SK-N-SH treated with all-trans-retinoic acid at 6 μM for 48 hours (cell line): ENCODE measurements at regions not wholly inside any gene's neighbourhood (a gene's known extent, or its start where the extent isn't known, plus 50 kb on each side); places are given as distances from the start of the nearest gene placed in this dataset.

ENCODE experiments used
- ATAC-seq: fragments of 200-7000 bp; cut with Tn5 transposase; 3 replicates; pipeline ENCODE4 v1.9.1; 2020; ENCODE audit warnings: mild to moderate bottlenecking, moderate library complexity
- ARNTL ChIP-seq: fragments of 450-650 bp; formaldehyde crosslinking; IDR thresholded peaks from 2 replicates; pipeline ENCODE4 v1.5.0; 2020; ENCODE audit warnings: low read depth, mild to moderate bottlenecking, moderate library complexity, borderline replicate concordance
- BACH2 ChIP-seq: fragments of 250-450 bp; sonication (Bioruptor Pico); IDR thresholded peaks from 2 replicates; pipeline ENCODE4 v1.9.0; 2021; ENCODE audit warnings: mild to moderate bottlenecking, borderline replicate concordance
- CREB5 ChIP-seq: fragments of 250-450 bp; sonication (Bioruptor Pico); IDR thresholded peaks from 2 replicates; pipeline ENCODE4 v1.5.1; 2020; ENCODE audit warnings: low read depth, mild to moderate bottlenecking, moderate library complexity
- CSDC2 ChIP-seq: fragments of 250-450 bp; sonication (Bioruptor Pico); IDR thresholded peaks from 2 replicates; pipeline ENCODE4 v1.5.0; 2020; ENCODE audit warnings: mild to moderate bottlenecking, moderate library complexity
- CSRNP3 ChIP-seq: fragments of 250-450 bp; sonication (Bioruptor Pico); IDR thresholded peaks from 2 replicates; pipeline ENCODE4 v1.5.1; 2021; ENCODE audit warnings: mild to moderate bottlenecking, moderate library complexity
- ESRRG ChIP-seq: fragments of 250-450 bp; sonication (Bioruptor Pico); IDR thresholded peaks from 2 replicates; pipeline ENCODE4 v1.6.1; 2021; ENCODE audit warnings: mild to moderate bottlenecking
- ISL1 ChIP-seq: fragments of 250-450 bp; sonication (Bioruptor Pico); IDR thresholded peaks from 2 replicates; pipeline ENCODE4 v2.1.2; 2022; ENCODE audit warnings: mild to moderate bottlenecking, moderate library complexity
- OSR1 ChIP-seq: fragments of 250-450 bp; sonication (Bioruptor Pico); IDR thresholded peaks from 2 replicates; pipeline ENCODE4 v1.8.0; 2022; ENCODE audit warnings: moderate library complexity, mild to moderate bottlenecking, inconsistent platforms
- POU6F1 ChIP-seq: fragments of 250-450 bp; sonication (Bioruptor Pico); IDR thresholded peaks from 2 replicates; pipeline ENCODE4 v1.8.0; 2021; ENCODE audit warnings: low read depth, mild to moderate bottlenecking, moderate library complexity, borderline replicate concordance
- PPARA ChIP-seq: fragments of 250-450 bp; sonication (Bioruptor Pico); IDR thresholded peaks from 2 replicates; pipeline ENCODE4 v1.5.0; 2020; ENCODE audit warnings: mild to moderate bottlenecking, borderline replicate concordance
- RARB ChIP-seq: fragments of 250-450 bp; sonication (Bioruptor Pico); IDR thresholded peaks from 2 replicates; pipeline ENCODE4 v1.8.0; 2021; ENCODE audit warnings: mild to moderate bottlenecking, moderate library complexity
- SNAI2 ChIP-seq: fragments of 250-450 bp; sonication (Bioruptor Pico); IDR thresholded peaks from 2 replicates; pipeline ENCODE4 v1.5.0; 2020; ENCODE audit warnings: mild to moderate bottlenecking, moderate library complexity
- TCF4 ChIP-seq: fragments of 250-450 bp; sonication (Bioruptor Pico); IDR thresholded peaks from 2 replicates; pipeline ENCODE4 v1.8.0; 2021; ENCODE audit warnings: mild to moderate bottlenecking, moderate library complexity, borderline replicate concordance
- TOX ChIP-seq: fragments of 250-450 bp; sonication (Bioruptor Pico); IDR thresholded peaks from 2 replicates; pipeline ENCODE4 v1.8.0; 2021; ENCODE audit warnings: mild to moderate bottlenecking, moderate library complexity, borderline replicate concordance
- ZC3H10 ChIP-seq: fragments of 250-450 bp; sonication (Bioruptor Pico); IDR thresholded peaks from 2 replicates; pipeline ENCODE4 v1.5.1; 2021; ENCODE audit warnings: mild to moderate bottlenecking, moderate library complexity
- ZFP3 ChIP-seq: fragments of 250-450 bp; sonication (Bioruptor Pico); IDR thresholded peaks from 2 replicates; pipeline ENCODE4 v1.5.0; 2020; ENCODE audit warnings: mild to moderate bottlenecking, moderate library complexity
- ZFP30 ChIP-seq: fragments of 450-650 bp; formaldehyde crosslinking; IDR thresholded peaks from 2 replicates; pipeline ENCODE4 v1.5.0; 2022; ENCODE audit warnings: mild to moderate bottlenecking, moderate library complexity
- ZNF565 ChIP-seq: fragments of 450-650 bp; formaldehyde crosslinking; conservative IDR thresholded peaks from 2 replicates; pipeline ENCODE4 v1.5.0; 2020; ENCODE audit warnings: low read depth, mild to moderate bottlenecking, moderate library complexity
- ZNF70 ChIP-seq: fragments of 450-650 bp; formaldehyde crosslinking; IDR thresholded peaks from 2 replicates; pipeline ENCODE4 v1.5.0; 2020; ENCODE audit warnings: mild to moderate bottlenecking, moderate library complexity
- TF ChIP-seq, protein P1 (sequence below): fragments of 250-450 bp; sonication (Bioruptor Pico); IDR thresholded peaks from 2 replicates; pipeline ENCODE4 v1.8.0; 2020; ENCODE audit warnings: mild to moderate bottlenecking, moderate library complexity, borderline replicate concordance
- TF ChIP-seq, protein P2 (sequence below): fragments of 250-450 bp; sonication (Bioruptor Pico); IDR thresholded peaks from 2 replicates; pipeline ENCODE4 v1.5.0; 2020; ENCODE audit warnings: mild to moderate bottlenecking, moderate library complexity

- TF ChIP-seq ISL1 = no peak
- no peak for TF ChIP-seq ZFP3 (CRISPR knock-in tag)
- TF ChIP-seq CSDC2 (CRISPR knock-in tag) = no peak
Measured at GRCh38 chr12:65594409-65594808, 229.9 kb upstream of the HMGA2 start.

DNA sequence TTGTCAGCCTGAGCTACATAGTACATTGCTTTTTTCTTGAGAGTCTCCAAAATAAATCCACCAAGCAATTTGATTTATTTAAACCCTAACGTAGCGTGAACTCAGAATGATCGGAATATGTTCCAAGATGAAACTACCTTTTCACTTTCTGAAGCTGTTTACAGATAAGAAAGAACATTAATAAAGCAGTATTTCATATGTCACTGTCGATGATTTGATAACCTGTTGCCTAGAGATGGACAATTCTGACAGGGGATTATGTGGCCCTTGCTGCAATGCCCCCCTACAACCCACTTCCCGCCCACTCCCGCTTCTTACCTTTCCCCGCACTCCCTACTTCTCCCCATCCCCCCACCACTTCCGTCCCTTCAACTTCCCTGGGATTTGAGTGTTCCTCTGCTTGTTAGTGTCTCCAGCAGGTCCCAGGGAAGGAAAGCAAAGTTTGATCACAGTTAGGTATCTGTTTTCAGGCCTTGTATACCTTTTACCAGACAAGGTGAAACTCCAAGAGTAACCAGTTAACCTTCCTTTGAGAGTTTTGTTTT lies 229.2 kb upstream of the HMGA2 start:
- TF ChIP-seq ZNF70 (CRISPR knock-in tag) = no peak
- TF ChIP-seq, protein P1, sequence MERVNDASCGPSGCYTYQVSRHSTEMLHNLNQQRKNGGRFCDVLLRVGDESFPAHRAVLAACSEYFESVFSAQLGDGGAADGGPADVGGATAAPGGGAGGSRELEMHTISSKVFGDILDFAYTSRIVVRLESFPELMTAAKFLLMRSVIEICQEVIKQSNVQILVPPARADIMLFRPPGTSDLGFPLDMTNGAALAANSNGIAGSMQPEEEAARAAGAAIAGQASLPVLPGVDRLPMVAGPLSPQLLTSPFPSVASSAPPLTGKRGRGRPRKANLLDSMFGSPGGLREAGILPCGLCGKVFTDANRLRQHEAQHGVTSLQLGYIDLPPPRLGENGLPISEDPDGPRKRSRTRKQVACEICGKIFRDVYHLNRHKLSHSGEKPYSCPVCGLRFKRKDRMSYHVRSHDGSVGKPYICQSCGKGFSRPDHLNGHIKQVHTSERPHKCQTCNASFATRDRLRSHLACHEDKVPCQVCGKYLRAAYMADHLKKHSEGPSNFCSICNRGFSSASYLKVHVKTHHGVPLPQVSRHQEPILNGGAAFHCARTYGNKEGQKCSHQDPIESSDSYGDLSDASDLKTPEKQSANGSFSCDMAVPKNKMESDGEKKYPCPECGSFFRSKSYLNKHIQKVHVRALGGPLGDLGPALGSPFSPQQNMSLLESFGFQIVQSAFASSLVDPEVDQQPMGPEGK = no peak
- TF ChIP-seq, protein P2, sequence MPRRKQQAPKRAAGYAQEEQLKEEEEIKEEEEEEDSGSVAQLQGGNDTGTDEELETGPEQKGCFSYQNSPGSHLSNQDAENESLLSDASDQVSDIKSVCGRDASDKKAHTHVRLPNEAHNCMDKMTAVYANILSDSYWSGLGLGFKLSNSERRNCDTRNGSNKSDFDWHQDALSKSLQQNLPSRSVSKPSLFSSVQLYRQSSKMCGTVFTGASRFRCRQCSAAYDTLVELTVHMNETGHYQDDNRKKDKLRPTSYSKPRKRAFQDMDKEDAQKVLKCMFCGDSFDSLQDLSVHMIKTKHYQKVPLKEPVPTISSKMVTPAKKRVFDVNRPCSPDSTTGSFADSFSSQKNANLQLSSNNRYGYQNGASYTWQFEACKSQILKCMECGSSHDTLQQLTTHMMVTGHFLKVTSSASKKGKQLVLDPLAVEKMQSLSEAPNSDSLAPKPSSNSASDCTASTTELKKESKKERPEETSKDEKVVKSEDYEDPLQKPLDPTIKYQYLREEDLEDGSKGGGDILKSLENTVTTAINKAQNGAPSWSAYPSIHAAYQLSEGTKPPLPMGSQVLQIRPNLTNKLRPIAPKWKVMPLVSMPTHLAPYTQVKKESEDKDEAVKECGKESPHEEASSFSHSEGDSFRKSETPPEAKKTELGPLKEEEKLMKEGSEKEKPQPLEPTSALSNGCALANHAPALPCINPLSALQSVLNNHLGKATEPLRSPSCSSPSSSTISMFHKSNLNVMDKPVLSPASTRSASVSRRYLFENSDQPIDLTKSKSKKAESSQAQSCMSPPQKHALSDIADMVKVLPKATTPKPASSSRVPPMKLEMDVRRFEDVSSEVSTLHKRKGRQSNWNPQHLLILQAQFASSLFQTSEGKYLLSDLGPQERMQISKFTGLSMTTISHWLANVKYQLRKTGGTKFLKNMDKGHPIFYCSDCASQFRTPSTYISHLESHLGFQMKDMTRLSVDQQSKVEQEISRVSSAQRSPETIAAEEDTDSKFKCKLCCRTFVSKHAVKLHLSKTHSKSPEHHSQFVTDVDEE (CRISPR knock-in tag) = no peak
- TF ChIP-seq TOX (CRISPR knock-in tag) = no peak
- no peak for TF ChIP-seq ISL1
- no peak for TF ChIP-seq TCF4 (CRISPR knock-in tag)
- TF ChIP-seq BACH2 (CRISPR knock-in tag) = no peak
- no peak for TF ChIP-seq PPARA (CRISPR knock-in tag)
- TF ChIP-seq RARB (CRISPR knock-in tag) = no peak
- no peak for TF ChIP-seq ARNTL (CRISPR knock-in tag)
- no peak for TF ChIP-seq CSRNP3 (CRISPR knock-in tag)
- TF ChIP-seq CSDC2 (CRISPR knock-in tag) = no peak
- TF ChIP-seq ESRRG (CRISPR knock-in tag) = no peak
- no peak for TF ChIP-seq ZC3H10
- no peak for TF ChIP-seq ZFP30 (CRISPR knock-in tag)
- no peak for TF ChIP-seq CREB5 (CRISPR knock-in tag)
- no peak for TF ChIP-seq SNAI2 (CRISPR knock-in tag)
- ATAC-seq = no peak

More at GRCh38 chr12:65594409-65594808, 229.9 kb upstream of the HMGA2 start:
- peak; percentile 27 for ATAC-seq

DNA sequence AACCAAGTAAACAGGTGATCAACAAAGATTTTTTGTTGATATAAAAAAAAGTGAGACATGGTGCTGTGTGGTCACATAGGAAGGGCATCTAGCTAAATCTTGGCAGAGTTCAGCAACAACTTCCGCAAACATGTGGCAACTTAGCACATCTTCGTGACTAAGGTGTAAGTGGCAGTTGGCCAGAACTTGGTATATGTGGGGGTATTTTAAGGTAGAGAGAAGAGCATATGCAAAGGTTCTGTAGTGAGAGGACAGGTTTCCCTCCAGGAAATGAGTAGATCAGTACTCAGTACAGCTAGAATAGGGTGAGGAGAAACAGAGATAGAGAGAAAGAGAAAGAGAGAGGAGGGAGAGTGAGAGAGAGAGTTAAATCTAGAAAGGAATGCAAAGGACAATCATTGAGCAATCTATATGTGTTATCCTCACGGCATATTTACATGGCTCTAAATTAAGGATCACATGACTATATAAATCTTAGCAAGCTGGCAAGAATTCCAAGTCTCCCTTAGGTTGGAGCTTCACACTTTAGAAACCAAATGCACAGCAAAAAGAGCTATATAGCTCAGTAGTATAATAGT lies 227.7 kb upstream of the HMGA2 start:
- TF ChIP-seq ZC3H10 (no peak), CSDC2 (CRISPR knock-in tag) (no peak), PPARA (CRISPR knock-in tag) (no peak), ZNF565 (CRISPR knock-in tag) (no peak)
- no peak for ATAC-seq

DNA sequence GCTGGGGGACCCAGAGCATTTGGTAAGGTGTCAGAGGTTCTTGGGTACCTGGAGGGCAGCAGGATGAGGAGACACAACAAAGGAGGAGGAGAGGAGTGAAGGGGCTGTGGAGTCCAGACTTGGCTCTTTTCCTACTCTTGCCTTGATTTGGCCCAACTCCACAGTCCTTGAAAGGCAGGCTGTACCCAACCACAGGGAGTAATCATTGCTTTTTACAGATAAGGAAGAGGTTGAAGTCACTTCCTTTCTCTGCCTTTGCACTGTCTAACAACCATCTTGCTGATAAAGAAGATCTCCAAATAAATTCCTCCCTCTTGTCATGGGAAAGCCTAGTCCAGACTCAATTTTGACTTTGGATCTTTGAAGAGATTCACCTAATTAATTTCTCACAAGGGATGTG lies 226.8 kb upstream of the HMGA2 start:
- ATAC-seq = no peak; the same call in 2 of the 3 replicates
- TF ChIP-seq TOX (CRISPR knock-in tag) (no peak), OSR1 (CRISPR knock-in tag) (no peak), ZFP30 (CRISPR knock-in tag) (no peak), ISL1 (no peak), POU6F1 (CRISPR knock-in tag) (no peak), ZNF565 (CRISPR knock-in tag) (no peak), PPARA (CRISPR knock-in tag) (no peak), RARB (CRISPR knock-in tag) (no peak), CREB5 (CRISPR knock-in tag) (no peak), ARNTL (CRISPR knock-in tag) (no peak)
- TF ChIP-seq, protein P1 = no peak
